Peyer's patch (tissue), 4 donors: ENCODE measurements at regions not wholly inside any gene's neighbourhood (a gene's known extent, or its start where the extent isn't known, plus 50 kb on each side); places are given as distances from the start of the nearest gene placed in this dataset.

ENCODE experiments used
- CTCF ChIP-seq, 6 experiments: fragments of 450-650 bp in 4 of 6; fragments of 200-600 bp in 2 of 6; sonication (generic) in 1 of 6; IDR thresholded peaks; one replicate each; pipeline ENCODE4 v1.5.1; 2017 to 2019; ENCODE audit warnings: antibody characterized with exemption in 6 of 6, mild to moderate bottlenecking in 3 of 6, moderate library complexity in 1 of 6
- POLR2A ChIP-seq, 2 donors: fragments of 450-650 bp; IDR thresholded peaks; one replicate each; pipeline ENCODE4 v1.5.1; 2017; ENCODE audit warnings: antibody characterized with exemption in 2 of 2, mild to moderate bottlenecking in 2 of 2, moderate library complexity in 2 of 2

- TF ChIP-seq CTCF (IDR thresholded peaks at IDR 0.05) (no peak), POLR2A (IDR thresholded peaks at IDR 0.05) (no peak)
These were observed 422.5 kb upstream of the CDIN1 start for GRCh38 chr15:36156879-36157427.
